GM18520 (cell line): ENCODE measurements at regions not wholly inside any gene's neighbourhood (a gene's known extent, or its start where the extent isn't known, plus 50 kb on each side); places are given as distances from the start of the nearest gene placed in this dataset.

ENCODE experiments used
- ATAC-seq: cut with Tn5 transposase; IDR thresholded peaks from one replicate; pipeline ENCODE4 v1.9.1; 2021; ENCODE audit not compliant: unreplicated experiment

DNA sequence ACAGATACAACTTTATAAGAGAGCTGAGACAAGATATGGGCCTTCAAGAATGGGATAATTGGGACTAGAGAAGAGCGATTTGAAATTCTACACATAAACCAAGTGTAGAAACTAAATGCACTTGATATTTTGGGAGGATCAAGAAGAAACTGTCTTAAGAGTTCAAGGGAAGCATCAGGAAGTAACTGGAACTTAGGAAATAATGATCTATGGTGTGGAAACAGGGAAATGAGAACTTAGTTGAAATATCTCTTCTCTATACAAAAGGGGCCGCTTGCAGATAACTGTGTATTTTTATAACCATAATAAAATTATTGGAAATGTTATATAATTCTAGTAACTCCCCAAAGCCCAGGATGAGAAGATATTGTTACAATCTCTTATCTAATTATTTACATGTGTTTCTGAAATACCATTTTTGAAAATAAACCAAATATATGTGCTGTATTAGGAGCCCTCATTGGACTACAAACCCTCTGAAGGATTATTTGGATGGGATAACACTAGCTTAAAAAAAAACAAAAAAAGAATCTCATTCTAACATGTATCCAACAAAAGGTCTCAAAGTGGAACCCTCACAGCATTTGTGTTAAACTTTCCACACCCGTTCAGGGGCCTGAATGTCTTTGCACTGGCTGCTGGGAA, 84.7 kb upstream of the FLRT2 start:
- ATAC-seq, result no peak

DNA sequence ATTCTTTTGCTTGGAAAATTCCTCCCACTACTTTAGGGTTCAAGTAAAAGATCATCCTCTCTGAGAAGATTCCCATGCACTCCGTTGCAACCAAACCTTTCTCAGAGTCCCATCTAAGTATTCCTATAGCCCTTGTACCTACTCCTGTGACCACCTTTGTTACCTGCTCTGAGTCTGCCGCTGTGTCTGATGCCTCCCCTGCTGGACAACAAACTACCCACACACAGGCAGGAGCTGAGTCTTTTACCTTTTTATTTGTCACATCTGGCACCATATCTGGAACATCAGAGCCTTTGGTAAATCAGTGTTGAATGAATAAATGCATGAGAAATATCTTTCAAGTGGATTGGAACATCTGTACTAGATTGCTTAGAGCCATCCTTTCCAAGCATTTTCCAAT, 82.1 kb upstream of the FLRT2 start:
- ATAC-seq, result no peak

DNA sequence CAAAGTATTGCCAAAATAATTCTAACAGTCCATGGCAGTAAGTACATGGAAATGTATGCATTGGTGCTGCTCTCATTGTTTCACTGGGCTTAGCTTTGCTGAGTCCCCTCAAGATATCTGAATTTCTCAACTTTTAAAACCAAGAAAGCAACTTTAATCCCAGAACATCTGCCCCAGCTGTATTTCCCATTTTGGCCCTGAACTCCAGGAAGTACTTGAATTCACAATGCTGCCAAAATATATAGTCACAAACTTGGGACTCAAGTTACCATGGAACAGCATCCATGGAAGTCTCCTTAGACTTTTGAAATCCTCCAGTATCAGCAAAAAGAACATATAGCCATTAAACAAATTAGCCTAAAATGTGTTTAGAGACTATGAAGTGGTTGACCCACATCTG, 78.5 kb upstream of the FLRT2 start:
- ATAC-seq, result no peak

DNA sequence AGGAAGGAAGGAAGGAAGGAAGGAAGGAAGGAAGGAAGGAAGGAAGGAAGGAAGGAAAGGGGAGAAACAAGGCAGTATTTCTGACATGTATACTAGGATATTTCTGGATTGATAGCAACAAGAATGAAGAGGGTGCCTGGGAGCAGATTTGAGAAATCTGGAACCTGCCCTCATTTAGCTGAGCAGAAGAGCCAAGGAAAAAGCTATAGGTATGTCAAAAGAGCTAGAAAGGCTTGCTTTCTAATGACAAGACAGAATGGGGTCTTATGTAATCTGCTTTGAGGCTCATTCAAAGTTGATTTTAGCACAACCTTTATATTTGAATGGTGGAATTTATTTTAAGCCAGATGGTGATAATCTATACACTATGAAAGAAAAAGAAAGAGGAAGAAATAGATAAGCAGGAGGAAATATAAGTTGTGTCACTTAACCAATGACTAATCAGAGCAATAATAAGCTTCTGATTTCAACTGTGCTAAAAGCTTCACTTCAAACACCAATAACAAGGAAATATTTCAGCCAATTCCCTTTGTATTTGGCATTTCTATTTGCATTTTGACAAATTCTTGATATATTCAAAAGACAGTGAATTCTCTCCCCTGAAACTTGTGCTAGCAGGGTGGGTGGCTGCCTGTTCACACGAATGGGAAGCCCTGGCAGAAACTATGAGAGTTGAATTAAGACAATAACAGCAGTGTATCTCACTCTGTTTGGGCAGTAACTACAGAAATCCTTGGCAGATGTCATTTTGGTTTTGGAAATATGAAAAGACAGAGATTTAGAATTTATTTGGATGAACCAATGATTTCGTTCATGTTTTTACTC, 76.3 kb upstream of the FLRT2 start:
- ATAC-seq, result no peak

DNA sequence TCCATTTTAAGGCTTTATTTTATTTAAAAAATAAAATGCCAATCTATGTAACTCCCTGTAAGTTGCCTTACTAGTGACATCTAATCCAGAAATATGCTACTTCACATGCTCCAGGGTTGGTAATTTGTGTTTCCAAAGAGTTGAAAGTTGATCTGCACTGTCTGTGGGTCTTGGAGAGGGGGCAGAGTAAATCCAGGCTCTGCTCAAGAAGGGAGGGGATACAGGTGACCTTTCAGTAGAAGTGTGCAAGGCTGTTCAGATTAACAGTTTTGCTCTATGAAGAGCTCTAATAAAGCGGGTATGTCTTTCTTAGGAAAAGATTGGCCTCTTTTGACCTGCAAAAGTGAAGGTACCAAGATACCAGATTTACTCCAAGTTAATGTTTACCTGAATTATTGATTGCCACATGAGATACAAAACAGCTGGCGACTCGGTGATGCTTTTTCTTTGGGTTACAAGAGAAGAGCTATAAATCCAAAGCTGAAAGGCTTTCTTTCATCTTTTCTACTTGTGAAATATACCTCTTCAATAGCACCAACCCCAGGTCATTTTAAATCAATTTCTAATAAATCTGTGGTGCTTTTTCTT, 75.6 kb upstream of the FLRT2 start:
- no peak for ATAC-seq

DNA sequence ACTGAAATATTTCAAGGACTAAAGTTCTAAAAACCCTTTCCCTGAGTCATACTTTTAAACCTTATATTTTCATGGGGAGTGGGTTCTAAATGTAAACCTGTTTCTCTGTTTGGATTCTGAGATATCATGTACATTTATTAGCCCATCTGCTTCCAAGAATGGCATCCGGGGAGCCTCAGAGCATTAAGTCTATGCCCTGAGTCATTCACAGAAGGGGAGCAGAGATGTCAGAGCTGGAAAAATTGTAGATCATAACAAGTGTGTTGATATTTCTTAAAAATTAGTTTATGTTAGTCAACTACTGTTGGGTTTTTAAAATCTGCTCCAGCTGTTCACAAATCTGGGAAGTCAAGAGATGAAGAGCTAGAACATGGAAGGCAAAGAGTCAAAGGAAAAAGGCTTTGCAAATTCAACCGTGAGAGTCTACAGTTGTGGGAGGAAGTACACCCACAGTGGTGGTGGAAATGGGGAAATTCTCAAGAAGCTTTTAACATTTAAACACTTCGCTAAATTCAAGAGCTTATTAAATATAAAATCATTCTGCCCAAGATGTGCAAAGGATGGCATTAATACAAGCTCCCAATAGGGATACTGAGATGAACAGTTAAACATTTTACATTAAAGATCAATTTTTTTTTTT, 70.5 kb upstream of the FLRT2 start:
- no peak for ATAC-seq

DNA sequence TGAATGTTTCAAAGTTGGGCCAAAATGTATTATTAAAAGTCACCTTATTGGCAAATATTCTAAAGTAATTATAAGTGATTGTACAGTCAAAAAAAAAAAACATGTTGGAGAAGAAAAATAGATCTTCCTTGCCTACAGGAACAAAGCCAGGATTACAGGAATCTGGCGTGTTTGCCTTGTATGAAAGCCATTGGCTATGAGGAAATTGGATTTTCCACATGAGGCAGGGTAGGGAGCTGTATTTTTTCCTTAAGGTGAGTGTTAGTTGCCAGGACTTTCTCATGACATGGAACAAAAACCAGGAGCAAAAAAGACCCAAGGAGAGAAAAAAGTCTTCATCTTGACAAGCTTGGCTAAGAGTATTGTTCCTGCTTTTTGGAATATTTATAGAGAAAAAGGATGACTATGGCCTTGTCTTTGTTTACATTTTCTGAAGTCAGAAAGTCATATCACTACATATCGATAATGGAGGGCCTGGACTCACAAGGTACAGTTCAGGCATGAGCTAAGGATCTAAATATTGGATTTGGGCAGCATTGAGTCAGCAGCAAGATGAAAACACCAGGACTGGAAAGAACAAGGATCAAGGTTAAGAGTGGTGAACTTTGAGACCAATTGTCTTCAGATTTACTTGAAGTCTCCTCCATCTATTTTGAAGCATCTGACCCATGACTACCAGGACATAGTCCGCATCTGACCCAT, 68.4 kb upstream of the FLRT2 start:
- no peak for ATAC-seq

DNA sequence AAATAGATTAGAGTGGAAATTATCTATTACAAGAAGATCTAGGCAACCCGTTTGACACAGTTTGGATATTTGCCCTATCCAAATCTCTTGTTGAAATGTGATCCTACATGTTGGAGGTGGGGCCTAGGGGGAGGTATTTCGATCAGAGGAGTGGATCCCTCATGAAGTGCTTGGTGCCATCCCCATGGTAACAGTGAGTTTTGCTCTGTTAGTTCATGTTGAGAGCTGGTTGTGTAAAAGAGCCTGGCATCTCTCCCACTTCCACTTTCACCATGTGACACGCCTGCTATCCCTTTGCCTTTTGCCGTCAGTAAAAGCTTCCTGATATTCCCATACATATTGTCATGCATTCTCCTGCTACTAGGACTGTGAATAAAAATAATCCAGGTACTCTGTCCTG, 66.4 kb upstream of the FLRT2 start:
- no peak for ATAC-seq

DNA sequence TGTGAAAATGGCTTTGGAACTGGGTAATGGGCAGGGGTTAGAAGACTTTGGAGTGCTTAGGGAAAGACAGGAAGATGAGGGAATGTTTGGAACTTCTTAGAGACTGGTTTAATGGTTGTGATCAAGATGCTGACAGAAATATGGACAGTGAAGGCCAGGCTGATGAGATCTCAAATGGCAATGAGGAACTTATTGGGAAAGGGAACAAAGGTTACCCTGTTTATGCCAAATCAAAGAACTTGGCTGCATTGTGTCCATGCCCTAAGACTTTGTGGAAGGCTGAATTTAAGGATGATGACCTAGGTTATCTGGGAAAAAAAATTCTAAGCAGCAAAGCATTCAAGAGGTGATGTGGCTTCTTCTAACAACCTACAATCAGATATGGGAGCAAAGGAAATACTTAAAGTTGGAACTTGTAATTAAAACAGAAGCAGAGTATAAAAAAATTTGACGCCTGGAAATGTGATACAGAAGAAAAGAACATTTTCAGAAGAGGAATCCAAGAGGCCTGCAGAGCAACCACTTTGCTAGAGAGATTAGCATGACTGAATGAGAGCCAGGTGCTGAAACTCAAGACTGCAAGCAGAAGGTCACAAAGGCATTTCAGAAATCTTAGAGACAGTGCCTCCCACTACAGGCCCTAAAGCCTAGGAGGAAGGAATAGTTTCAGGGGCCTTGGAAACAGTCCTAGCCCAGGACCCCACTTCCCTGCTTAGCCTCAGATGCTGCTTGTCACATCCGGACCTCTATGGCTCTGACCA, 65.6 kb upstream of the FLRT2 start:
- no peak for ATAC-seq

DNA sequence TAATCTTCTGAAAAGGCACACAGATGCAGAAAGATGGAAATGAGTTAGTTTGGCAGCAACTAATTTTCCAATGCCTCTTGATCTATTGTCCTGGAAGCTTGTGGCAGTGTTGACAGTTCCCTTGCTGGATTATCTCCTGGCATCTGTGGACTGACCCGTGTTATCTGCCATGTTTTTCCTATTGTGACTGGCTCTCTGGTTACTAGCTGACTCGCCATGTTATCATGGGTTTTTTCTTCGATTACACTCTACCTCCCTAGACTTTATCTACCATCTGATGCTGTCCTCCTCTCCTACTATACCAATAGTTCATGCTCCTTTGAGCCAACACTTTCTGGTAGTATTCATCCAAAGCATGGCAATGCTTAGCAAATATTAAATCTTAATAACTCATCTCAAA, 63.3 kb upstream of the FLRT2 start:
- ATAC-seq, result no peak

DNA sequence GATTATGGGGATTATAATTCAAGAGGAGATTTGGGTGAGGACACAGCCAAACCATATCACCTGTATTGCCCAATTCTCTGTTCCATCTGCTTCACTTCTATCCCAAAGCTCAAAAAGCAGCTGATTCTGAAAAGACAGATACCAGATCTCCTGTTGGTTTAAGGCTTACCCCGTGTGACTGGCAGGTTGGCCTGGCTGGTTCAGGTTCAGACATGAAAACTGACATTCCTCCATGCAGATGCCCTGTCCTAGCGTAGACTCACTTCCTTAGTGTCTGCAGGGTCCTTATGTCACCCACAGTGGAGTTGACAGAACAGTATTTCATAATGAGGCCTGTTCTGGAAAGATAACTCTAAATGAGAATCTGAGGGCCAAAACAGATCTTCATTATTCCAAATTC, 61.1 kb upstream of the FLRT2 start:
- ATAC-seq, result no peak

DNA sequence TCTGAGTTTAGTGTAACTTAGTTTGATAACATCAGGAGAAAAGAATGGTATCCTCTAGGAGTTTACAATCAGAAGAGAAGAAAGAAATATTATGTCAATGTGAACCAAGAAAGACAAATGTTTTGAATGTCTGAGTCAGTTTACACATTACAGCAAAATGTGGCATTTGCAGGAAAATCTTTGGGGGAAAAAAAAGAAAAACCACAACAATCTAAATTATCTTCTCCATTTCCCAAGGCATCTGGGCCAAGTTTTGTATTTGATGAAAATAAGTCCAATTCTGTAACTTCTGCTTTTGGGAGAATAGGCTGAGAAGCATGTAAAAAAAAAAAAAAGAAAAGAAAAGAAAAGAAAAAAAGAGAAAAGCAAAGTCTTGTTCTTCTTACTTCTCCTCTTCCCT, 58.8 kb upstream of the FLRT2 start:
- ATAC-seq, result no peak

DNA sequence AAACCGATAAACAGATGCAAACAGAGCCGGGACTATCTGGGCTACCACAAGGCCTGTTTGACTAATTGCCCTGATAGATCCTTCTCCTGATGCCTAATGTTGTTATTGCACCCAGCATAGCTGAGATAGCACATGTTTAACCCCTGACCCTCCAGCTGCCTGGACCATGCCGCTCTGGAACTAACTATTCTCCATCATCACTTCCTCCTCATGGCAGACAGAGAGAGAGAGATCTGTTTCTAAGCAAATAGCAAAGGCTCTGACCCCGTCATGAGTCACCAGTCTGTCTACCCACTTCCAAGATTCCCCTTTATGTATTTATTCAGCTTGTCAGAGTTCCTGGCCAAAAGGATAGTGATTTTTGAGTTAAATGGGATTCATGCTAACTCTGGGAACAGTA, 58.2 kb upstream of the FLRT2 start:
- no peak for ATAC-seq

DNA sequence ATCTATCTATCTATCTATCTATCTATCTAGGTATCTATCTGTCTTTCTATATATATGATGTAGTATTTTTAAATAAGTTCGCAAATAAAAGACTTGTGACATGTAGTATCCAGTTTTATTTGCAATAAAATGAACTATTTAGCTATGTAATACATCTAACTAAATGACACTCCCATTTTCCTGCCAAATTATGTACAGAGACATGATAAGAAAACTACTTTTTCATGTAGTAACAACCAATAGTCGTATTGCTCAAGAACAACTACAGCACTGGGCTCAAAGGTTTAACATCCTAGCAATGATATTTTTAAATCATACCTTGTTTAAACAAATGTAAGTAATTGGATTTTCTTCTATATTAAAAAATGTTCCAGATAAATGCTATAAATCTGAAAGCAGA, 55.5 kb upstream of the FLRT2 start:
- no peak for ATAC-seq

DNA sequence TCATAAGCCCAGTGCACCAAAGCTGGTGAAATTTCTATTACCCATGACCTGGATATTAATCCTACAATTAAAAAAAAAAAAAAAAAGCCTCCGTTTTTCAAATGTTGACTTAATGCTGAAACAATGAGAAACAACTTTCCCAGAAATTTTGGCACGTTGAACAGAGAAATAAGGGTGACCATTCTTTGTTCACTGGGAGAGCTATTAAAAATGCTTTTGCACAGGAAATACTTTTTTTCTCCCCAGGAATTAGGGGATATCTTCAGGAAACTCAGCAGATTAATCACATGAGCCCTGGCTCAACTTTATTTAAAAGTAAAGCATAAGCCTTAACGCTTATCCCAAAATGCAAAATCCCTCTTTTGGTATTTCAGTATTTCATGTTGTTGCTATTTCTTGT, 54.8 kb upstream of the FLRT2 start:
- ATAC-seq, result no peak

DNA sequence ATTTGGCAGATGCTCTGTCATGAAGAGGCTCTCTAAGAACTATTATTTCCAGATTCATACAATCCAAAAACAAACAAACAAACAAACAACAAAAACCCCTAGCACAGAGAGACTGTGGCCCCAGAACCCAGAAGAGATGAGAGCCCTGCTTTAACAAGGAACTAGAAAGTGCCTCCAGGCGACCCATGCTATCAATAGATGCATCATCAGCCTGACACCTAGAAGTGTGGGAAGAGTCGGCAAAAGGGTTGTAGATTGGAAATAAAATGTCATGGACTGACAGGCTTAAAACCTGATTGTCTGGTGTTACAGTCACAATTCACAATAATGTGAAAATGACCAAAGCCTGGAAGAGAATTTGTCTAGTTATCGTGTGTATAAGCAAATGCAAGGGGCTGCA, 50.6 kb upstream of the FLRT2 start:
- no peak for ATAC-seq

DNA sequence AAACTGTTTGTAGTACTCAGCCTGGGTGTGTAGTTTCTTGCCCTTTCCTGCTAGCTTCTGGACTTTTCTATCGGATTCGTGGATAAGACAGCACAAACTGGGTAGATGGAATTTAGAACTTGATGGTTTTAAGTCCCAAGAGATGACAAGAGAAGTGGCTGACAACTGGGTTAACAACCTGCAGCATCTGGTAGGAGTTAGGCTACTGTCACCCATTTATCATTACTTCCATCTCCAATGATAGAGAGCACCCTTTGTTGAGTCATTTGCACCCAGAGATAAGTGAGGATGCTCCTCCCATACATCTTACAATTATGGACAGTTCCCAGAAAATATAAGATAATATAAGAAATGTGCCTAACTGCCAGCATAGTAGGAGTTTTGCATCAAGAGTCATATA, 50.2 kb upstream of the FLRT2 start:
- ATAC-seq, result no peak
